ENCODE measurements at regions not wholly inside any gene's neighbourhood (a gene's known extent, or its start where the extent isn't known, plus 50 kb on each side); places are given as distances from the start of the nearest gene placed in this dataset.
"Not testable (repeated sequence)": the region's sequence is repeated elsewhere in the genome, so short reads cannot be mapped to it uniquely, and the experiment has no call there.

DNA sequence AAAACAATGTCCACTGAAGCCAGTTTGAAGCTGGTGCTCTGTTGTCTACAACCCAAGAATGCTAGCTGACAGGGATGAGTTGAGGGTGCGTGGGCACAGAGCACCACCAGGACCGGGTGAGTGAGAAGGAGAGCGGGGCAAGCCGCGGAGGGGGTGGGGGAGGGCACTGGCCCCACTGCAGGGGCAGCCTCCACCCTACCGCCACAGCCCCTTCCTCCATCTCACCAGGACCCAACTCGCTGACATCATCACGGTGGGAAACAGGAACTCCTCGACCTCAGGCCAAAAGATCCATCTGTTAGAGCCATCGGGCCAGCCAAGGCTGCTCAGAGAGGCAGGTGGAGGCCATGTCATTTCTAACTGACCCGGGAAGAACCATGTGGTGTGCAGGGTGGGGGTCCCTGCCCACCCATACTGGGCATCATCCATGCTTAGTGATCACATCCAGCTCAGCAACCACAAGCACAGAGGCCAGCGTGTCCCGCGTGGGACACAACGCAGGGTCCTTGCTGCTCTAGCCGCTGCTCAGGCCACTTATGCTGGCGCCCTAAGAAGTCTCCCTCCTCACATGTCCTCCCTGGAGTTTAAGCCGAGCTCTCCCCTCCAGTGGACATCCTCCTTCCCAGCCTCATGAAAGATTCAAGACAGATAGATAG lies 57.6 kb upstream of the GATA2 start:
- DNase-seq (ENCODE audit: extremely low read depth in 1 of 11, low read depth in 9 of 11, low spot score in 4 of 11): no peak

DNA sequence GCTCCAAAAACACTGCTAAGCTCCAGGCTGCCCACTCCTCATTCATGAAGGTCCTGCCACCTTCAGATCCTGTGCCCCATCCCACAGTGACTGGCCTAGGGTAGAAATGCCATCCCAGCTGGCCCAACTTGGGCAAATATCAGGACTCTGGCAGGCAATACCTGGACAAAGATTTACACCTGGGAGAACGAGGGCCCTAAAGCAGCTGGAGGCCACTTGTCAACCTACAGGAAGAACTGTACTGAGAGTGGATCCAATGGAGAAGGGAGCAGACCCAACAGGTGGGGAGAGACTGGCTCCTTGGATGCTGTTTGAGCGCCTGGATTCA lies 57.1 kb upstream of the GATA2 start:
- no peak for DNase-seq (ENCODE audit: extremely low read depth in 1 of 11, low read depth in 9 of 11, low spot score in 4 of 11)

DNA sequence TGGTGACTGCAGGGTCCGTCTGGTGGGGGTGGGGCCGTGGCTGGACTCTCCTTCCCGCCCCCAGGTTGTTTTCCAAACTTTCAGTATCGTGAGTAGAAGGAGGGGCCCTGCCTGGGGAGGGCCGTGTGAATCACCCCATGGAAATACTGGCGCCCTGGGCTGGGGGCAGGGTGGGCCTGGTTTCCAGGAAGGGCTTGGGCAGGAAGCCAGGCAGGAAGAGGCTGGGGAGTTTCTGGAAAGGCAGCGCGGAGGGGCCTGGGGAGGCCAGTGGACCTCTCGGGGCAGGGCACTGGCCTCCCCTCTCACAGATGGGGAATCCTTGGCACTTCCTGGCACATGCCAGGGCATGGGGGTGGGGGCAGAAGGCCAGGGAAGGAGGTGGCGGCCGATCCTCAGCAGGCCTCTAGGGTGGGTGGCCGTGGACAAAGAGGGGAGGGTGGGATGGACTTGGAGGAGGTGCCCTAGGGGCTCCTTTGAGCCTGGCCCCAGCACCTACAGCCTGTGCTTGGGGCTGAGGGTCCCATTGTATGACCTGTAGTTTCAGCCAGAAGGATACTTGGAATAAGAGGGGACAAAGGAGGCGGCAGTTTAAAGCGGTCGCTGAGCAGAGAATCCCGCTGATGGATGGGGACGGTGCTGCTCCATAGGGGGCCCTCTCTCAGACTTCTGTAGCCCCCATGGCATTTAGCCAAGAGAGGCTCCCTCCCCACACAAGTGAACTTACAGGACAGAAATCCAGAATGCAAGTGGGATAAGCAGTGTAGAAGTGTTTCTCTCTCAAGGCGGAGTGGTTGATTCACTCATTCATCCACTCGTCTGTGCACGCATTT lies 56.5 kb upstream of the GATA2 start:
- DNase-seq (ENCODE audit: extremely low read depth in 1 of 11, low read depth in 9 of 11, low spot score in 4 of 11): peak in 9 of 11 donors; percentile 33 to 70 (median 59)

DNA sequence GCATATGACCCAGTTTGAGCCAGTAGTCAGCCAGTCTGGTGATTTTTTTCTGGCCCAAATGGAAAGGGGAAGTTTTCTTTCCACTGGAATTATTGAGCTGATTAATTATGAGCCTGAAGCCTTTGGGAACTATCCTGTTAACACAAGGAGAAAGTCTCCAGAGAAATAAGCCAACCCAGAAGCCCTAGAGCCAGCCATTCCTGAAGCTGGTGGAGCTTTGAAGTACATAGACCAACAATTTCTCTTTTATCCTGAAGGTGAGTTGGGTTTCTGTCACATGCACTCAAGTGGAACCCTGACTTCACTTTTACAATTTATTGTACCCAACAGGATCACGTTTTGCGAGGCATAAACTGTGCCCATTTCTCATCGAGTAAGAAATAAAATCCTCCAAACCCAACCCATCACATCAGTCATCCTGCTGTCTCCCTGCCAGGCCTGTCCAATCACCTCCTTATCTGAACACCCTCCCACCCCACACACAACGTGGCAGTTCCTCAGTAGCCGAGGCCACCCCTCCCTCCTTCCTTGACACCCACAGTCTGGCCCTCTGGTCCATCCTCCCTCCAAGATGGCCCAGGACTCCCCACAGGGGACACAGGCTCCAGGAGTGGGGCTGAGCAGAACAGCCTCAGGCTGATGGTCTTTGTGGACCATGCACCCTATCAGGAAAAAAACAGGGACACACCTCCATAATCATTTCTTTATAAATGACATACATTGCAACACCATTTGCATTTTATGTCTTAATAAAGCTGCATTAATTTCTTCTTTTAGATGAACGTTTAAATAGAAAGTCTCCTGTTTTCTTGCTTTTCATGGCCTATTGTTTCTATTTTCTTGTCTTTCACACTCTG lies 55.7 kb upstream of the GATA2 start:
- no peak for DNase-seq (ENCODE audit: extremely low read depth in 1 of 11, low read depth in 9 of 11, low spot score in 4 of 11)

- DNase-seq (ENCODE audit: extremely low read depth in 1 of 11, low read depth in 9 of 11, low spot score in 4 of 11): no peak
Measured at GRCh38 chr3:128548021-128548420, 55.0 kb upstream of the GATA2 start.

DNA sequence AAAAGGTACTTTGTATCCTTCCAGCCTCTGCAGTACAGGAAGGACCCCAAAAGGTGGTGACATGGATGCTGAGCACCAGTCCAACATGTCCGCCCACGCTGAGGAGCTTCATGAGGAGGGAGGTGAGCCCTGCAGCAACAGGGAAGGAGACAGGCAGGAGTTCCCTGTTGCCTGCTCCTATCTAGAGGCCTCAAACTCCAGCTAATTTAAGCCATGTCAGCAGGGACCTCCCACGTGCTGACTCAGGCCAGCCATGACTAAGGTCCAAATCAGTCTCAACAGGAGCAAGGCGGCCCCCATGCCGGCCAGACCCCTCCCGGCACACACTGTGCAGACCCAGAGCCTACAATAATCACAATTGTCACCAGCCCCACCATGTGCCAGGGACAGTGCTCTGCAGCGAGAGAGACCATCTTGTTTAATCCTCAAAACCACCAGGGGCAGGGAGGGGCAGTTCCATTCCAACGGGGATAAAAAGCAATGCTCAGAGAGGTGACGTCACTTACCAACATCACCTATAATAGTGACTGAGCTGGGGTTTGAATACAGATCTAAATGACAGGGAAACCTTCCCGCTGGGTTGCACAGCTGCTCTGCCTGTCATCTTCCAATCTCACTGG lies 54.5 kb upstream of the GATA2 start:
- DNase-seq (ENCODE audit: extremely low read depth in 1 of 11, low read depth in 9 of 11, low spot score in 4 of 11): no peak

- DNase-seq (ENCODE audit: extremely low read depth in 1 of 11, low read depth in 9 of 11, low spot score in 4 of 11): no peak
Measured at GRCh38 chr3:128546646-128547045, 53.6 kb upstream of the GATA2 start.

- no peak for DNase-seq (ENCODE audit: extremely low read depth in 1 of 11, low read depth in 9 of 11, low spot score in 4 of 11)
Measured at GRCh38 chr3:128545120-128545752, 52.2 kb upstream of the GATA2 start.

GRCh38 chr3:128544190-128544589 lies 51.2 kb upstream of the GATA2 start:
- no peak for DNase-seq (ENCODE audit: extremely low read depth in 1 of 11, low read depth in 9 of 11, low spot score in 4 of 11)

DNA sequence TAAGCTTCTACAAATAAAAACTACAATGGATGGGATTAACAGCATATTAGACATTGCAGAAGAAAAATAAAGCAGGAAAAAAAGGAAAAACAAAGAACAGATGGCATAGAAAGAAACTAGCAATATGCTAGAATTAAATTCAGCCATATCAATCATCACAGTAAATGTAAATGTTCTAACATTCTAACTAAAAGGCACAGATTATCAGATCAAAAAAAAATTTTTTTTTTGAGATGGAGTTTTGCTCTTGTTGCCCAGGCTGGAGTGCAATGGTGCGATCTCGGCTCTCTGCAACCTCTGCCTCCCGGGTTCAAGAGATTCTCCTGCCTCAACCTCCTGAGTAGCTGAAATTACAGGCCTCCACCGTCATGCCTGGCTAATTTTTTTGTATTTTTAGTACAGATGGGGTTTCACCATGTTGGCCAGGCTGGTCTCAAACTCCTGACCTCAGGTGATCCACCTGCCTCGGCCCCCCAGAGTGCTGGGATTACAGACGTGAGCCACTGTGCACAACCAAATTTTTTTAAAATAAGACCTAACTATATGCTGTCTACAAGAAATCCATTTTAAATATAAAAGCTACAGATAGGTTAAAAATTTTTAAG lies 50.7 kb upstream of the GATA2 start:
- DNase-seq (ENCODE audit: extremely low read depth in 1 of 11, low read depth in 9 of 11, low spot score in 4 of 11): not testable (repeated sequence)

Data from renal cortex interstitium (tissue), 11 donors.